NCI-H146 treated with DMSO at 0.1 percent for 48 hours (cell line): ENCODE measurements at regions not wholly inside any gene's neighbourhood (a gene's known extent, or its start where the extent isn't known, plus 50 kb on each side); places are given as distances from the start of the nearest gene placed in this dataset.

Experiments
- DNase-seq: peaks from one replicate; lab custom pipeline; 2025; ENCODE audit not compliant: unreplicated experiment; lab: John Stamatoyannopoulos, UW

DNA sequence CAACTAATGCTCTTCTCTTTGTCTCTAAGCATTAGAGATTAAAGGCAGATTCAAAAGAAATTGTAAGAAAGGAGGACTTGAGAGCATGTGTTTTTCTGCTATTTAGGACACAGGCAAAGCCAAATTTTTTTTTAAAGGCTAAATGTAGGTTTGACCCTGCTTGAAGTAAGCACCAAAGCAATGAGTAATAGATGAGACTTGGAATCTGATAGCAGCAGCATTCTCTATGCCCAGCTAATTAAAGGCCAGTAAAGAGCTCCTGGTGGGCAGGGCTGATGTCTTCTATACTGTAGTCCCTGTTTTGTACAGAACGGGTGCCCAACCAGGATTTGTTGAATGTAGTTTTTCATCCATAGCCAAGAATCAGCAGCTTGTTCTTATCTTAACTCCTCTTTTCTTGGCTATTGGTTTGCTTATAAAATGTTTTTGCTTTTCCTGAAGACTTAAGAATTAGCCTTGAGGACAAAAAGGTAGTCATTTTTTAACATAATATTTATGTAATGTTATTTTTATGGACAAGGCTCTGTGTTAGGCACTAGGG, 179.6 kb downstream of the LMO4 start:
- DNase-seq, result no peak

DNA sequence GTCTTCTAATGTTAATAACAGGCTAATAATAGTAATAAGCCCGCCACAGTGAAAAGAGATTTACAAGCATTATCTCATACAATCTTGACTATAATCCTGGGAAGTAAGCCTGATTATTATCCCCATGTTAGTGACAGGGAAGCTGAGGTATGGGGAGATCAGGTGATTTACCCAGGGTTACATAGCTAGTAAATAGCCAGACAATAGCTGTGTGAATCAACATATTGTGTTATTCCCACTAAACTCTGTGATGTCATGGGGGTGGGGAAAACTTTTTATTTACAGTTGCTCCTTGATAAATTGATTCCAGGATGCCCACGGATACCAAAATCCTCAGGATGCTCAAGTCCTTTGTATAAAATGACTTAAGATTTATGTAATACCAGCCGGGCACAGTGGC, 181.9 kb downstream of the LMO4 start:
- no peak for DNase-seq

DNA sequence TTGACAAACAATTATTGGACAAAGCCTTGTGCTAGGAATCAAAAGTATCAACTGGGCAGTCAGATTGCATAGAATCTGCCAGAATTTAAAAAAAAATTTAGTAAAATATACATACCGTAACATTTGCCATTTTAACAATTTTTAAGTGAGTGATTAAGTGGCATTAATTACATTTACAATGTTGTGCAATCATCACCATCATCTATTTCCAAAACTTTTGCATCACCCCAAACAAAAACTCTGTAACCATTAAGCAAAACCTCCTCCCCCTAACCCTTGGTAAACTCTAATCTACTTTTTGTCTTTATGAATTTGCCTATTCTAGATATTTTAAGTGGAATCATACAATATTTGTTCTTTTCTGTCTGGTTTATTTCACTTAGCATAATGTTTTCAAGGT, 182.8 kb downstream of the LMO4 start:
- DNase-seq, result no peak

DNA sequence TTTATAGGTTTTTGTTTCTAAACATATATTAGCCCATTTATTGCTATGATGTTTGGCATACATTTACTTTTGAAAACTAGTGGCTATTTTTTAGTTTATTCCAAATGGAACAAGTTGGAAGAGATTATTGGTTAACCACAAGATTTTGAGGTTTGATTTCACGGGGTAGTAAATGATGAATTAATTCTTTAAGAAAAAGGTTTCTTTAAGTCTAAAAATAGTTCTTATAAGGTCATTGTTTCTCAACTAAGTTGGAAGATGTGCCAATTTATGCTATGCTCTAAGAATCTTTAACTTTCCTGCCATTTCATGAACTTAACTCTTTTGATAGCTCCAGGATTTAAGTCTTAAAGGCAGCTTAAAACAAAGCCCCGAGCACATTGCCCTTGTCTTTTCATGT, 183.8 kb downstream of the LMO4 start:
- DNase-seq, result no peak

DNA sequence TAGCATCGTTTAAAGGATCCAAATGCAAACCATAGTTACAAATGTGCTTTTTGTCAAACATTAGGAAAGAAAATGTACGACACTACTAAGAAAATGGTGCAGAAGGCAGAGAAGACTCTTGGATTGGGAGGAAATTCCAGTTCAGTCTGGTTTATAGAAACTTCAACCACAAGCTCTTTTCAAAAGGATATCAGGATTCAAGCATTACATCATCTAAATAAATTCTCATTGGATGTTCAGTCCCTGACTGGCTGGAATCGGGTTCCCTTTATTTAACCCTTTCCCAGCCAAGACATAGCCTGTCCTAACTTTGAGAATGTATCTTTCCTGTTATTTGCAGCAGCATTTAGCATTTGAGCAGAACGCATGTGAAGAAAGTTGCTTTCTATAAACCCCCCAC, 184.6 kb downstream of the LMO4 start:
- no peak for DNase-seq

DNA sequence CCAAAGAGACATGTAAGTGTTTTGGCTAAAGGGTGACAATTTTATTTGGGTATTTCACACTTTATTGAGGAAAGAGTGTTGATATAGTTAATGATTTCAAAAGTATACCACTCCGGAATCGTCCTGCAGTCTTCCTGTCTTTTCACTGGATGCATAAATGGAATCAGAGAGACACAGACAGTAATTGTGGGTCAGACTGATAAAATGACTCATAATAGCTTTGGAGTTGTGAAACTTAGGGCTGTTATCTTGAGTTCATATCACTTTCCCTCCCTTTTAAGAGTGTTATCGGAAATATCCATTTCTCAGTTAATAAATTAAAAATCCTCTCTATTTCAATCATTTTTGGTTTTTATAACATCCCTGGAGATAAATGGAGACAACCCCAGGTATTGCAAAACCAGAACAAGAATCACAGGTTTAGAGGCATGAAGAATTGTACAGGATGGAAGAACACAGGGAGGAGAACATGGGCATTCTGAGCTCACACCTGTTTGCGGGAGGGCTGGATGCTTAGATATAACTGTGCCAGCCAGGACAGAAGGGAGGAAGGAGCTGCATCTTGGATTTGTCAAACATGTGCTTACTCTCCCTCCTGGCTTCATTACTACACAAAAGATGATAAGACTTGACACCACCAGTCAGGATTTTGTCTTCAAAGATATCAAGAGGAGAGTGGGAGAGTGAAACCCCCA, 185.4 kb downstream of the LMO4 start:
- no peak for DNase-seq

DNA sequence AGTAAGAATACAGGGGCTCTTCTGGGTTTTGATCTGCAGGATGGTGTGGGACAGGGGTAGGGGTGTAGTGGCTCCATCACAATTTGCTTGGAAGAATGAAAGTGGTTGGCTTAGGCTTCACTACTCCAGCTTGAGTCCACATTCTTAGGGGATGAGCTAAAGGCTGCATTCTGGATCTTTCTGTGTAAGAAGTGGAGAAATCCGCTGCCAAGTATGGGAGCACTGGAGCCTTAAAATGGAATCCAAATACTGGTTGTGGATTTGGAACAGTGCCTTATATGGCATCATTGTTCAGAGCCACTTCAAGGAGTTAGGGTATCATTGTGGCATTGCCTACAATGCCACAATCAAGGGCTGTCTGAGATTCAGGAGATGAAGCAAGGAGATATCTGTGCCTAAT, 187.1 kb downstream of the LMO4 start:
- DNase-seq, result no peak

DNA sequence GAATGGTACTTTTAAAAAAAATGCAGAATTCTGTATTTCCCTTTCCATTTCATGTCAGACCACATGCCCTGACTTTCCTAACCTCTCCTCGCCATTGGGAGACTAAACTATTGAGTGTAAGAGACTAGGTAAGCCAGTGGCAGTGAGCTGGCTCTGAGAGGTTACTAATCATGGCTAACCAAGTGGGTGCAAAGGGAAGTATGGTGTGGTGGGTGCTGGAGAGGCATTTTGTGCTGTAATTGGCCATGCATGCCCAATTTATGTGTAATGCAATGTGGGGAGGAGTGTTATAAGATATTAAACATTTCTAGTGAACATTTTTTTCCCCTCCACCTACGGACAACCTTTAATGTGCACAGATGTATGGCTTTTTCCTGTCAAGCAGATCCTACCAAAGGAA, 190.1 kb downstream of the LMO4 start:
- DNase-seq, result no peak

DNA sequence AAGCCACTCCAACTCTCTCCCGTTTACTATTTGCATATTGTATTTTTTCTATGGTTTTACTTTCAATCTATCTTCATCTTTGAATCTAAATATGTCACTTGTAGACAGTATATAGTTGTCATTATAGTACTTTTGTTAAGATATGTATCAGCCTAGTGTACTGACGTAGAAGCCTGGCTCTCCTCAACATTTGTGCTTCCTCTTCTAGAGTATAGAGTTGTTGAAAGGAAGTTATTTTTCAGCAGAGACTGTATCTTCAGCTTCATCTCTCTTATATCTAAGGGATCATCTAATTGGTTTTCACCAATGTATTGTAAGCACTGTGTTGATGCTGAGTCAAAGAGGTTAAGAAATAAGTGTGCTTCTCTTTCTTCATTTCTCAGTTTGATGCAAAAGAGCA, 192.8 kb downstream of the LMO4 start:
- no peak for DNase-seq

DNA sequence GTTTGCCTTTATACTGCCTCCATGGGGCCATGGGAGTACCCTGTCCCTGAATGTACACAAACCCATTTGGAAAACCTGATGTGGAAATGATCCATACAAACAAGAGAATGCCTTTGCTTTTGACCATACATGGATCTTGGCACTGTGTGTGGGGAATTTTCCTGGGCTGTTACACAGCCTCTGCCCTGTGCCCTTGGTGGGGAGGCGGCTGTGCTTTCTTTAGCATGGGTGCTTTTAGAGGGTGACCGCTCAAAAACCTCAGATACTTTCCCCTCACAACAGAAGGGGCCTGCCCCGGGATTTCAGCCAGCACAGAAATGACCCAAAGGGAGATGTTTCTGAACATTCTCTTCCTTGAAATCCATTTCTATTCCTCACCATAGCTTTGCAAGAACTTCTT, 194.8 kb downstream of the LMO4 start:
- DNase-seq, result no peak

DNA sequence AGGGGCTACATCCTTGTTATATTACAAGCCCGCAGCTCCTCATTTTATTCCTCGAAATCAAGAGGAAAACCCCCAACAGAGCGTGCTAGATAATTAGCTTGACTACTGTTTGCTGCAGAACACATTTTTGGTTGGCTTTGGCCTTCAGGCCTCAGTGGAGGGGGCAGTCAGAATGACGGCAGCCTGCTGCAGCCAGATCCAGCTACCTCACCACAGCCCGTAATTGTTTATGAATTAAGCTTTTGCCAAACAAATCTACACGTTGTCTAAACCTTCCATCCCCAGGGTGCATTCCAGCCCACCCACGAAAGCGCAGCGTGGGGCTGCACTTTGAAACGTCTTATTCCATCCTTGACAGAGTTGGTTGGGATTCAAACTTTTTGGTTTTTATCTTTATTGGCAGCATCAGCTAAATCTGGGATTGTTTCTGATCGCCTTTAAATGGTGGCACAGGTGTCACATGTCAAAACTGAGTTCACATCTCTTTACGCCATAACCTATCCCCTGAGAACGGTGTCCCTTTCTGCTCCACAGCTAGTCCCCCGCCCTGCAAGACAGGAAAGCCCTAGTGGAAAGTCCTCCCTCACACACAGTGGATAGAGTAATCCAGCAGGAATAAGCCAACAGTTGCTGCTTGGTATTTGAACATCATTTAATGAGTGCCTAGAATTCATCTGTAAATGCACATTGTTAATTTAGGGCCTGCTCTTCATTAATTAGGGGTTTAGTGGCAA, 195.5 kb downstream of the LMO4 start:
- DNase-seq, result no peak

DNA sequence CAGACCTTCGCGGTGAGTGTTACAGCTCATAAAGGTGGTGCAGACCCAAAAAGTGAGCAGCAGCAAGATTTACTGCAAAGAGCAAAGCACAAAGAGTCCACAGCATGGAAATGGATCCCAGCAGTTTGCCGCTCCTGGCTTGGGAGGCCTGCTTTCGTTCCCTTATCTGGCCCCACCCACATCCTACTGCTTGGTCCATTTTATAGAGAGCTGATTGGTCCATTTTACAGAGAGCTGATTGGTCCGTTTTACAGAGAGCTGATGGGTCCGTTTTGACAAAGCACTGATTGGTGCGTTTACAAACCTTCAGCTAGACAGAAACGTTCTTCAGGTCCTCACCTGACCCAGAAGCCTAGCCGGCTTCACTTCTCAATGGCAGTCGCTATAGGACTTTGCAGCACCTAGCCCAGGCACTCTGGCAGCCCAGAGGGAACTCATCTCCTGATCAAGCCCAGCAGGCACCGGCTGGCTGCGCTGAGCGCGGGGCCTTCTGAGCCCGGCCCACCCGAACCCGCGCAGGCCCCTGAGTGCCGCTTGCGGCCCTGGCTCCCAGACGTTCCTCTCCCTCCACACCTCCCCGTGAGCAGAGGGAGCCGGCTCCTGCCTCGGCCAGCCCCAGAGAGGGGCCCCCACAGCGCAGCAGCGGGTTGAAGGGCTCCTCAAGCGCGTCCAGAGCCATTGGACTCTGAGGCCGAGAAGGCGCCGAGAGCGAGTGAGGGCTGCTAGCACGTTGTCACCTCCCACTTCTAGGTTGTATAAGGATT, 200.3 kb downstream of the LMO4 start:
- DNase-seq, result no peak

DNA sequence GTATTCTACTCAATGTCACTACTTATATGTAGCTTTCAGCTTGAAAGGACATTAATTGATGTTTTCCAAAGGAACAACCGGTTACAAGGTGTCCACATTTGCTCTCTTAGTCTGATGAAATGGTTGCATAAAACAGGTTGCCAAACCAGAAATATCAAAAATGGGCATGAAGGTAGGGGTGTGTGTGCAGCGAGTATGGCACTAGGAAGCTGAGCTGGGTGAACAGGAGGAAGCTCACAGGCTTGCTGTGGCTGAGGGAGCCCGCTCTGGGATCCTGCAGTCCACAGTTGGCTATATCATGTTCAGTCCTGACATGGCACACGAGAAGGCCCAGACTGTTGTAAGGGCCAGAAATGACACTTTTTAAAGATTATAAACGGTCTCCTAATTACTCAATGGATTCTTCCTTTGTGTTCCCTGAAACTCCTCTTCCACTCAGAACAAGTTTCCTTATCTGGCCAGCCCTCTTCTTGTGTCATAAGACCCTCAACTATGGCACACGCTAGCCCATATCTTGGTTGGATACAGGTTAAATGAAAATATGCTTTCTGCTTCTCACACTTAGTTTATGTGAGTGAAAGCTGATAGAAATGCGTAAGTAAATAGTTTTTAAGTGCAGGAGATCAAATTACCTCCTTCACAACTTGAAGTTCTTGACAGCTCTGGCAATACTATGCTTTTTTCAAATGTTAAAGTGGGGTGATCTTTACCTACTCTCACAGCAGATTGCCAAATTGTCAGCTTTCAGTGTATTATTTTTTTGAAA, 201.5 kb downstream of the LMO4 start:
- no peak for DNase-seq

DNA sequence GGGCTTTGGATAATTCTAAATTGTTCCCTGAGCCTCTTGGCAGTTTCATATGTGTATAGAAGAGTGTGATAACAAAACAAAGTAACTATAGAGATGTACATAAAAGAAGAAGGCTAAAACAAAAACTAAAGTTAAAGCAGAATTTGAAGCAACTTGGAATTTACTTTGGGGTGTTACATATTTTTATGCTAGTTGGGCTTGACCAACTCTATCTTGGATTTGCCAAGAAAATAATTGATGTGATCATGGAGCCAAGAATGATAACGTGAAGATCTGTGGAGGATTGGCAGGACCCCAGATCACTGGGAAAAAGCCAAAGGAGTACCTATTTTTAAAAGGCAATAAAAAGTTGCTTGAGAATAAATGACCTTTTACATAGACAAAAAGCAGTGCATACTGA, 206.9 kb downstream of the LMO4 start:
- DNase-seq, result no peak

DNA sequence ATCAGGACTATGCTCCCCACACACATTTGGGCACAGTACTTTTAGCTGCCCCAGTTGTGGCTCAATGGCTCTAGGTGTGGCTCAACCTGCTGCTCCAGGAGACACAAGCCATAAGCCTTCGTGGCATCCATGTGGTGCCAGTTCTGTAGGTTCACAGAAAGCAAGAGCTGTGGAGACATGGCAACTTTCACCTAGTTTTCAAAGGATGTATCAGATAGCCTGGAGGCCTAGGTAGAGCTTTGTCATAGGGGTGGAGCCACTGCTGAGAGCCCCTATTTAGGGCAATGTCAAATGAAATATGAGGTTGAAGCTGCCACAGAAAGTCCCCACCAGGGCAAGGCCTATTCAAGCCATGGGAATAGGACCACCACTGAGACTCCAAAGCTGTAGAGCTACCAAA, 210.5 kb downstream of the LMO4 start:
- no peak for DNase-seq

DNA sequence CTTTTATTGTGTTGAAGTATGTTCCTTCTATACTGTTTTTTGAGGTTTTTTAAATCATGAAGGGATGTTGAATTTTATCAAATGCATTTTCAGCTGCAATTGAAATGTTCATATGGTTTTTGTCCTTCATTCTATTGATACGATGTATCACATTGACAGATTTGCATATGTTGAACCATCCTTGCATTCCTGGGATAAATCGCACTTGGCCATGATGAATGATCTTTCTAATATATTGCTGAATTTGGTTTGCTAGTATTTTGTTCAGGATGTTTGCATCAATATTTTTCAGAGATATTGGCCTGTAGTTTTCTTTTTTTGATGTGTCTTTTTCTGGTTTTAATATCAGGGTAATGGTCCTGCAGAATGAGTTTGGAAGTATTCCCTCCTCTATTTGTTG, 214.0 kb downstream of the LMO4 start:
- no peak for DNase-seq

DNA sequence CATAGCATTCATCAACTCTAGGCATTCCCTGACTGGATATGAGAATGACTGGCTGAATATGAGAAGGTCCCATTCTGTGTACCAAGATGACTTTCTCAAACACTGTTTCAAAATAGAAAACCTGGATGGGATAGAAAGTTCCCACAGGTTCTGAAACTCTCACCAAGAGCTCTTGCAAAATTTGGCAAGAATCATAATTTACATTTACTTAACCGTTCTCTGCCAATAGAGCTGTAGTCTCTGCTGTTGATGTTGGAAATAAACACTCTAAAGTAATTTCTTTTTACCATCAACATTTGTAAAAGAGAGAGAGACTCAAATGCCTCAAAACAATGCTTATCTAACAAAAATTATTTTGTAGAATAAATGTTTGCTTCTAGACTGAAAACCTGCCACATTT, 221.1 kb downstream of the LMO4 start:
- DNase-seq, result no peak

DNA sequence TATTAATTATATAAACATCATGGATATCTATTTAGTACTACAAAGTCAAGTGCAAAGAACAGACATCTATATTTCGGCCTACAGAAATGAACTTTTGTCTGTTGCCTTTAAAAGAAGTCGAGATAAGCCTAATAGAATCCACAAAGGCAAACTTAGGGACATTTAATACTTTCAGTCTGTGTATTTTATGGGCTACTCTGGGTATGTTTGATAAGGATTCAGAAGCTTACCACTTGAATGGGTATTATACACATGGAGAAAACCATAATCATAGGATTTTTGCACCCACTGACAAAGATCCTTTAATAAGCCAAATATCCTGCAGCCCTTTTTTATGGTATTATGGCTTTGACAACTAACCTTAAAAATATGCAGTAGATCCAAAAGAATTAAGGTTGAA, 224.8 kb downstream of the LMO4 start:
- DNase-seq, result no peak

DNA sequence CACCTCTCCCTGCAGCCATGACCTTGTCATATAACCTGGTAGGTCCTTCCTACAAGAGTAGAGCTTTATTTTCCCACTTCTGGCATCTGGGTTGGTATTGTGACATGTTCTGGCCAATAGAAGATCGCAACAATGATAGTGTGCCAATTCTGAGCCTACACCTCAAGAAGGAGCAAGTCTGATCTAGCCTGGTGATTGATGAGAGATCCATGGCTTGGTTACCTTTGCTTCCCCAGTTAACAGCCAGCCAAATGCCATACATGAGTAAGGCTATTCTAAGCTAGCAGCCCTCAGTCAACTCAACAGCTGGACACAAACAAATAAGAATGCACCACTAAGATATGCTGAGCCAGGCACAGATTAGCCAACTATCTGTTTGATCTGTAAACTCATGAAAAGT, 226.7 kb downstream of the LMO4 start:
- no peak for DNase-seq

DNA sequence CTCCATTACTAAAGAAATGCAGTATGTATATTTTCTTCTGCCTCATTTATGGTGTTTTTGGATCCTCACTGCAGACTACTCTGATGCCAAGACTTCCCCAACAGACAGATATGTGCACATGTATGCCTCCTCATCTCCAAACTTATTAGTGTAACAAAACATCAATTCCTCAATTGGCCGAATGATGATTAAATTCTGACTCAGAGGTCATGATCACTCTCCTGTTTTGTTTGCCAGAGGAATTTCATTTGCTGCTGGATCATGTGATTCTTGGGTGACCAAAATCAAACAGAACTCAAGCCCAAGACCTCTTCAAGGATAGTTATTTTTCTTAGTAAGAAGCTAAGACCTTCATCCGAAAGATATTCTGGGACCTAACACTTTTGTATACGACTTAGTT, 227.6 kb downstream of the LMO4 start:
- no peak for DNase-seq

DNA sequence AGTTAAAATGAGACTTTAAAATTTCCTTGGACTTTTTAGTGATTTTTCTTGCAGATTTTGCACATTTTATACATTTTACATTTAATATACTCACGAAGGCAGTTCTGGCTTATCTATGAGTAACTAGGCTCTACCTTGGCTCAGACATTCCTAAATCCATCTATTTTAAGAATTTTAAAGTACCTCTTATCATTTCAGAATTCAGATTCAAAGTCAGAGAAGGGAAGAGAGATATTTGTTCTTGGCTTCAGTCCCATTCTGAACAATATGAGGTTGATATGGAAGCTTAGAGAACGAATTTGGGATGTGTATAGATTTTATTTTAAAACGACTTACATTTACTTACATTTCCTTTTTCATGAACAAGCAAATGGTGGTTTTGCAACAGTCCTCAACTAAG, 230.2 kb downstream of the LMO4 start:
- DNase-seq, result no peak
